ENCODE measurements at regions not wholly inside any gene's neighbourhood (a gene's known extent, or its start where the extent isn't known, plus 50 kb on each side); places are given as distances from the start of the nearest gene placed in this dataset.

DNA sequence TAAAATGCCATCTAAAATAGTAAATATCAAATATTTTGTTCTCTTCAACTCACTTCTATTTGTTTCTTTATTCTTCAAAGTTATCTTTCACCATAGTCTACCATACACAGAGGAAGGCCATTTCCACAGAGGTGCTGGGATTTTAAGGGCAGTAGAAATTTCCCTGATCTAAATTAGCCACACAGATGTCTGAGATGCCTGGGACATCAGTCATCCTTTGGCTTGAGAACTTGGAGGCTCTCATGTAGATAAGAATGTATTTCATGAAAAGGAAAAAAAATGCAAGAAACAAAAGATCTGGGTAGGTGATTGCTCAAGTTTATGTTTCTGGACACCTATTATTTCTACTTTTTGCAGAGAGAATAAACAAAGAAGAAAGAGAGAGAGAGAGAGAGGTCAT lies 1008.2 kb downstream of the NLGN4X start:
- H3K4me3 ChIP-seq (ENCODE audit: low read length), result no peak overlapping the region
- no peaks in the 10 kb centered on the region for H3K4me1 Mint-ChIP-seq
- no peaks in the 10 kb centered on the region for H3K36me3 Mint-ChIP-seq (ENCODE audit: low read depth)
- H3K4me1 ChIP-seq (ENCODE audit: control insufficient read depth, insufficient read depth, low read length), result no peaks in the 10 kb centered on the region
- H3K9me3 ChIP-seq (ENCODE audit: control insufficient read depth, low read length), result no peaks in the 10 kb centered on the region
- no peak overlapping the region for H3K27ac Mint-ChIP-seq
- H3K36me3 ChIP-seq (ENCODE audit: control insufficient read depth, insufficient read depth, low read length), result no peaks in the 10 kb centered on the region
- no peak for DNase-seq
- no peaks in the 10 kb centered on the region for H3K27me3 ChIP-seq (ENCODE audit: control insufficient read depth, insufficient read depth, low read length, poor library complexity, severe bottlenecking)
- peaks cover 8% of the 10 kb centered on the region for H3K9me3 Mint-ChIP-seq
- TF ChIP-seq, protein P1, sequence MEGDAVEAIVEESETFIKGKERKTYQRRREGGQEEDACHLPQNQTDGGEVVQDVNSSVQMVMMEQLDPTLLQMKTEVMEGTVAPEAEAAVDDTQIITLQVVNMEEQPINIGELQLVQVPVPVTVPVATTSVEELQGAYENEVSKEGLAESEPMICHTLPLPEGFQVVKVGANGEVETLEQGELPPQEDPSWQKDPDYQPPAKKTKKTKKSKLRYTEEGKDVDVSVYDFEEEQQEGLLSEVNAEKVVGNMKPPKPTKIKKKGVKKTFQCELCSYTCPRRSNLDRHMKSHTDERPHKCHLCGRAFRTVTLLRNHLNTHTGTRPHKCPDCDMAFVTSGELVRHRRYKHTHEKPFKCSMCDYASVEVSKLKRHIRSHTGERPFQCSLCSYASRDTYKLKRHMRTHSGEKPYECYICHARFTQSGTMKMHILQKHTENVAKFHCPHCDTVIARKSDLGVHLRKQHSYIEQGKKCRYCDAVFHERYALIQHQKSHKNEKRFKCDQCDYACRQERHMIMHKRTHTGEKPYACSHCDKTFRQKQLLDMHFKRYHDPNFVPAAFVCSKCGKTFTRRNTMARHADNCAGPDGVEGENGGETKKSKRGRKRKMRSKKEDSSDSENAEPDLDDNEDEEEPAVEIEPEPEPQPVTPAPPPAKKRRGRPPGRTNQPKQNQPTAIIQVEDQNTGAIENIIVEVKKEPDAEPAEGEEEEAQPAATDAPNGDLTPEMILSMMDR (conservative IDR thresholded peaks at IDR 0.05), result no peak
- H3K27me3 Mint-ChIP-seq (ENCODE audit: insufficient read depth), result no peaks in the 10 kb centered on the region
- no peak overlapping the region for H3K27ac ChIP-seq (ENCODE audit: low read depth, low read length)
- no peak overlapping the region for H3K4me3 Mint-ChIP-seq
- H3K9ac ChIP-seq (ENCODE audit: extremely low read depth, low read length, poor library complexity, severe bottlenecking), result no peak overlapping the region

DNA sequence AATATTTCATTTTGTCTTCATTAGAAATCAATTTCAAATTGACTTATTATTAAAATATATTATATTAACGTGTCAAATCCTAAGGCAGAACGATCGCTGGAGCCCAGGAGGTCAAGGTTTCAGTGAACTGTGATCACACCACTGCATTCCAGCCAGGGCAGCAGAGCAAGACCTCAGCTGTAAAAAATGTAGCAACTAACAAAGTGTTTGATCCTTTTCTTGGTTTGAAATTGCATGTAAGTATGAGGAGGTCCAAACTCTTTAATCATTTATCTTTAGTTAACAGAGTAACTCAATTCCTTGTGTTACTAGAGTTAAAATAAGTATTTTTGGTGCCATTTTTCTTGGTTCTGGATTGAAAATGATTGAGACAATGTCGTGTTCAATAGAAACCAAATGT lies 1033.9 kb downstream of the NLGN4X start:
- TF ChIP-seq, protein P1 (conservative IDR thresholded peaks at IDR 0.05), result no peak
- Mint-ChIP-seq H3K27me3 (ENCODE audit: insufficient read depth) (no peaks in the 10 kb centered on the region), H3K36me3 (ENCODE audit: low read depth) (no peaks in the 10 kb centered on the region), H3K4me3 (no peak overlapping the region), H3K27ac (no peak overlapping the region), H3K9me3 (peaks cover 10% of the 10 kb centered on the region), H3K4me1 (no peaks in the 10 kb centered on the region)
- Histone ChIP-seq H3K4me3 (ENCODE audit: low read length) (no peak overlapping the region), H3K36me3 (ENCODE audit: control insufficient read depth, insufficient read depth, low read length) (no peaks in the 10 kb centered on the region), H3K9me3 (ENCODE audit: control insufficient read depth, low read length) (no peaks in the 10 kb centered on the region), H3K9ac (ENCODE audit: extremely low read depth, low read length, poor library complexity, severe bottlenecking) (no peak overlapping the region), H3K27ac (ENCODE audit: low read depth, low read length) (no peak overlapping the region), H3K27me3 (ENCODE audit: control insufficient read depth, insufficient read depth, low read length, poor library complexity, severe bottlenecking) (no peaks in the 10 kb centered on the region), H3K4me1 (ENCODE audit: control insufficient read depth, insufficient read depth, low read length) (no peaks in the 10 kb centered on the region)
- DNase-seq, result no peak
- 94% methylated on average over 4 of the region's 4 CpGs; no CpG with 5 or more reads in 1 of the 2 experiments for whole genome bisulfite sequencing, 2 experiments (ENCODE audit: insufficient coverage in 1 of 2, insufficient read length in 1 of 2)

DNA sequence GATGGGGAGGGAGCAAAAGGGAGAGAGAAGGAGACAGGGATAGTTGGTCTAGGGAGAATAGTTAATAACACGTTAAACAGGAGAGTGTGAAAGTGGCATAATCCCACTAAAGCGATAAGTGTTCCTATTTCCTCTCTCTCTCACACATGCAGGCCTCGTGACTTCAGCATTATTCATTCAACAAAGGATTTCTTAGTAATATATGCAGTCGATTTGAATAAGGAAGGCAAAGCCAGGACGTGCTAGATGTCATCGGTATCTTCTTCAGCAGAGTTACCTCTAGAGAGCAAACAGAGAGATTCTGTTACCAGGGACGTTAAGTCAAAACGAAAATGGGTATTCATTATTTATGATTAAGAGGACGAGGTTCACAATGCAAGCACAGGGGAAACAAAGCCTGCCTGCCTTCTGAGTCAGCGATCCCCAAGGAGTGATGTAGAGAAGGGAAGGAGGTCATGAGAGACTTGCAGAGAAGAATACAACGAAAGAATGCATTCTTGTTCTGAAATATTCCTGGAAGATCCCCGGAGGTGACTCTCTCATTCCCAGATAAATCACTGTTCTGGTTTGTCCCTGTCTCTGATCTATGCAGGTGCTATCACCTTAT lies 1048.4 kb downstream of the NLGN4X start:
- peaks cover 5% of the 10 kb centered on the region for H3K4me1 Mint-ChIP-seq
- no peaks in the 10 kb centered on the region for H3K27me3 ChIP-seq (ENCODE audit: control insufficient read depth, insufficient read depth, low read length, poor library complexity, severe bottlenecking)
- no peak overlapping the region for H3K27ac ChIP-seq (ENCODE audit: low read depth, low read length)
- H3K9ac ChIP-seq (ENCODE audit: extremely low read depth, low read length, poor library complexity, severe bottlenecking), result no peak overlapping the region
- DNase-seq, result no peak
- H3K9me3 ChIP-seq (ENCODE audit: control insufficient read depth, low read length), result no peaks in the 10 kb centered on the region
- H3K36me3 Mint-ChIP-seq (ENCODE audit: low read depth), result no peaks in the 10 kb centered on the region
- WGBS, 2 experiments (ENCODE audit: insufficient coverage in 1 of 2, insufficient read length in 1 of 2), result 40 to 81% methylated on average over 1 to 9 of the region's 12 CpGs
- no peak overlapping the region for H3K27ac Mint-ChIP-seq
- no peaks in the 10 kb centered on the region for H3K9me3 Mint-ChIP-seq
- no peaks in the 10 kb centered on the region for H3K27me3 Mint-ChIP-seq (ENCODE audit: insufficient read depth)
- no peaks in the 10 kb centered on the region for H3K4me1 ChIP-seq (ENCODE audit: control insufficient read depth, insufficient read depth, low read length)
- H3K4me3 ChIP-seq (ENCODE audit: low read length), result no peak overlapping the region
- TF ChIP-seq, protein P1 (conservative IDR thresholded peaks at IDR 0.05), result no peak
- H3K4me3 Mint-ChIP-seq, result no peak overlapping the region
- no peaks in the 10 kb centered on the region for H3K36me3 ChIP-seq (ENCODE audit: control insufficient read depth, insufficient read depth, low read length)
